ENCODE measurements at regions not wholly inside any gene's neighbourhood (a gene's known extent, or its start where the extent isn't known, plus 50 kb on each side); places are given as distances from the start of the nearest gene placed in this dataset.

- no peak for TF ChIP-seq EZH2phosphoT487 (IDR thresholded peaks at IDR 0.05)
- TF ChIP-seq CTCF (IDR thresholded peaks at IDR 0.05): no peak
These were observed 308.1 kb downstream of the ADGRL2 start for GRCh38 chr1:82108843-82109242.
